ENCODE measurements at regions not wholly inside any gene's neighbourhood (a gene's known extent, or its start where the extent isn't known, plus 50 kb on each side); places are given as distances from the start of the nearest gene placed in this dataset.

- TF ChIP-seq RAD21 (IDR thresholded peaks at IDR 0.05; ENCODE audit: low read depth) (no peak), CBX3 (IDR thresholded peaks at IDR 0.05; ENCODE audit: low read depth) (no peak), REST (IDR thresholded peaks at IDR 0.05; ENCODE audit: low read depth) (no peak), YY1 (IDR thresholded peaks at IDR 0.05; ENCODE audit: extremely low read depth, insufficient replicate concordance, low read depth, low read length) (no peak), POLR2AphosphoS5 (IDR thresholded peaks at IDR 0.05; ENCODE audit: low read depth, low read length) (no peak), SP1 (IDR thresholded peaks at IDR 0.05; ENCODE audit: low read depth) (no peak), TCF7L2 (IDR thresholded peaks at IDR 0.05; ENCODE audit: borderline replicate concordance, extremely low read depth, insufficient read depth, insufficient read length) (no peak), POLR2A (IDR thresholded peaks at IDR 0.05; ENCODE audit: borderline replicate concordance, extremely low read depth, insufficient read depth, insufficient read length) (no peak), ZBTB33 (IDR thresholded peaks at IDR 0.05; ENCODE audit: extremely low read depth, insufficient replicate concordance, low read length) (no peak), FOSL1 (IDR thresholded peaks at IDR 0.05; ENCODE audit: low read depth) (no peak), ELF1 (IDR thresholded peaks at IDR 0.05; ENCODE audit: borderline replicate concordance, low read depth) (no peak), JUND (IDR thresholded peaks at IDR 0.05) (no peak), ZNF274 (IDR thresholded peaks at IDR 0.05; ENCODE audit: low read depth, low read length) (no peak)
- TF ChIP-seq, protein P1, sequence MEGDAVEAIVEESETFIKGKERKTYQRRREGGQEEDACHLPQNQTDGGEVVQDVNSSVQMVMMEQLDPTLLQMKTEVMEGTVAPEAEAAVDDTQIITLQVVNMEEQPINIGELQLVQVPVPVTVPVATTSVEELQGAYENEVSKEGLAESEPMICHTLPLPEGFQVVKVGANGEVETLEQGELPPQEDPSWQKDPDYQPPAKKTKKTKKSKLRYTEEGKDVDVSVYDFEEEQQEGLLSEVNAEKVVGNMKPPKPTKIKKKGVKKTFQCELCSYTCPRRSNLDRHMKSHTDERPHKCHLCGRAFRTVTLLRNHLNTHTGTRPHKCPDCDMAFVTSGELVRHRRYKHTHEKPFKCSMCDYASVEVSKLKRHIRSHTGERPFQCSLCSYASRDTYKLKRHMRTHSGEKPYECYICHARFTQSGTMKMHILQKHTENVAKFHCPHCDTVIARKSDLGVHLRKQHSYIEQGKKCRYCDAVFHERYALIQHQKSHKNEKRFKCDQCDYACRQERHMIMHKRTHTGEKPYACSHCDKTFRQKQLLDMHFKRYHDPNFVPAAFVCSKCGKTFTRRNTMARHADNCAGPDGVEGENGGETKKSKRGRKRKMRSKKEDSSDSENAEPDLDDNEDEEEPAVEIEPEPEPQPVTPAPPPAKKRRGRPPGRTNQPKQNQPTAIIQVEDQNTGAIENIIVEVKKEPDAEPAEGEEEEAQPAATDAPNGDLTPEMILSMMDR (IDR thresholded peaks at IDR 0.05 in 2 of 3, conservative IDR thresholded peaks at IDR 0.05 in 1 of 3; ENCODE audit: borderline replicate concordance in 1 of 3, insufficient read depth in 1 of 3, low read depth in 2 of 3, low read length in 2 of 3): no peak
- CTCF ChIA-PET: interaction anchor here (0.5 to 1.4 kb wide), 2 partner anchors 12 to 13 kb away, joined by 3 read pairs; no protein-coding TSS in a partner anchor
- no peak overlapping the region for H3K4me2 ChIP-seq (ENCODE audit: low read length)
- no peaks in the 10 kb centered on the region for H3K36me3 ChIP-seq (ENCODE audit: control insufficient read depth in 1 of 2, insufficient read depth in 2 of 2, low read length in 2 of 2)
- H2AFZ ChIP-seq (ENCODE audit: low read depth, low read length, poor library complexity, severe bottlenecking): no peak overlapping the region
- no peak overlapping the region for H3K9ac ChIP-seq (ENCODE audit: low read length)
- H3K27me3 ChIP-seq (ENCODE audit: insufficient read depth, low read length): no peaks in the 10 kb centered on the region
- H3K4me3 ChIP-seq (replicated peaks in 1 of 2; ENCODE audit: low read depth in 1 of 2, low read length in 2 of 2): no peak overlapping the region
- no TSS peak for BruUV-seq (replicated peaks)
- H3K27ac ChIP-seq (ENCODE audit: low read depth, low read length): no peak overlapping the region
- H3K9me2 ChIP-seq (ENCODE audit: insufficient read depth): no peaks in the 10 kb centered on the region
- ATAC-seq (no peak), DNase-seq (ENCODE audit: low read depth, low spot score) (no peak)
- H4K20me1 ChIP-seq (ENCODE audit: insufficient read depth): no peaks in the 10 kb centered on the region
- RAD21 ChIA-PET (ENCODE audit: low non-redundant PET in 1 of 2, low total read pairs in 2 of 2, uncharacterized antibody in 2 of 2, unreplicated experiment in 2 of 2): no interaction called here
- no peaks in the 10 kb centered on the region for H3K9me3 ChIP-seq (ENCODE audit: control insufficient read depth in 1 of 2, insufficient read depth in 1 of 2, low read depth in 1 of 2, low read length in 2 of 2)
- intact Hi-C loops (cut with micrococcal nuclease): no loop called here
- no peaks in the 10 kb centered on the region for H3K79me2 ChIP-seq (ENCODE audit: insufficient read depth, low read length)
- POLR2A ChIA-PET: no interaction called here
- H3K4me1 ChIP-seq (ENCODE audit: control insufficient read depth in 1 of 2, insufficient read depth in 2 of 2, low read length in 2 of 2): no peaks in the 10 kb centered on the region
Observed at GRCh38 chr12:62135553-62136200, 124.5 kb upstream of the USP15 start.
